ENCODE measurements at regions not wholly inside any gene's neighbourhood (a gene's known extent, or its start where the extent isn't known, plus 50 kb on each side); places are given as distances from the start of the nearest gene placed in this dataset.
"Not testable (repeated sequence)": the region's sequence is repeated elsewhere in the genome, so short reads cannot be mapped to it uniquely, and the experiment has no call there.

DNA sequence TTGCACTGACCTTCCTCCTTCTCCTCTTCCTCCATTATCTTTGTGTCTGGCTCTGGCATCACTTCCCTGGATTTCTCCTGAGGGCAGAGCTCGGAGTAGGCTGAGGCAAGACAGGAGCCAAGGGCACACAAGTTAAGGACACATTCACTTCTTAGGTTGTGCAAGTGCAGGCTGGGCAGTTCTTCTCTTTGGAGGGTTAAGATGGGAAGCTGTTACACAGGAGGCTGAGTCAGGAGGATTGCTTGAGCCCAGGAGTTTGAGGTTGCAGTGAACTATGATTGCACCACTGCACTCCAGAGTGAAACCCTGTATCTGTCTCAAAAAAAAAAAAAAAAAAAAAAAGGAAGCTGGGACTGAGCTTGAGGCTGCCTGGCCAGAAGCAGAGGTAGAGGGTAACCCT is 176.2 kb upstream of the ANKRD28 start:
- H3K36me3 Mint-ChIP-seq (ENCODE audit: insufficient read depth in 2 of 2), result no peaks in the 10 kb centered on the region
- DNase-seq, result no peak
- no peaks in the 10 kb centered on the region for H3K4me1 Mint-ChIP-seq (ENCODE audit: low read depth)
- no peak overlapping the region for H3K4me3 Mint-ChIP-seq
- H3K27ac Mint-ChIP-seq, result no peak overlapping the region
- H3K9me3 Mint-ChIP-seq, result peaks cover 0 to 1% of the 10 kb centered on the region in 2 donors
- no peak for ATAC-seq (replicated peaks in 1 of 2)
- H3K27me3 Mint-ChIP-seq (ENCODE audit: low read depth), result no peaks in the 10 kb centered on the region

DNA sequence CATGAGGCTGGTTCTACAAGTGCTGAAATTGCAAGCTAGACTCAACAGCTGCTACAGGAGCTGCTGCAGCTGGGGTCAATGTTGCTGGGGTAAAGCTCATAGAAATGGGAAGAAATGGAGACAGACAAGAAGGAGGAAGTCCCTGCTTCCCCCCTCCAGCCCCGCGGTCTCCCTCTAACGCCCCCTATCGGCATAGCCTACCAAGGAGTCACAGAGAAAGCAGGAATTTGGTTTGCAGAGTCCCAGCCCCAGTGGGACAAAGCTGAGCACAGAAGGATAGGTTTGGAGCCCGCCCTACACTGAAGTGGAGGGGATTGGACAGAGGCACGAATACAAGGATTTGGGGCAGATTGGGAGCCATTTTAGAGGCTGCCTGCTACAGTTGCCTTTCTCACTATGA is 176.9 kb upstream of the ANKRD28 start:
- Mint-ChIP-seq H3K36me3 (ENCODE audit: insufficient read depth in 2 of 2) (no peaks in the 10 kb centered on the region), H3K27ac (no peak overlapping the region), H3K4me1 (ENCODE audit: low read depth) (no peaks in the 10 kb centered on the region), H3K27me3 (ENCODE audit: low read depth) (no peaks in the 10 kb centered on the region), H3K4me3 (no peak overlapping the region), H3K9me3 (peaks cover 0 to 1% of the 10 kb centered on the region in 2 donors)
- peak in 1 of 2 donors; percentile 5 for DNase-seq
- no peak for ATAC-seq (replicated peaks in 1 of 2)

DNA sequence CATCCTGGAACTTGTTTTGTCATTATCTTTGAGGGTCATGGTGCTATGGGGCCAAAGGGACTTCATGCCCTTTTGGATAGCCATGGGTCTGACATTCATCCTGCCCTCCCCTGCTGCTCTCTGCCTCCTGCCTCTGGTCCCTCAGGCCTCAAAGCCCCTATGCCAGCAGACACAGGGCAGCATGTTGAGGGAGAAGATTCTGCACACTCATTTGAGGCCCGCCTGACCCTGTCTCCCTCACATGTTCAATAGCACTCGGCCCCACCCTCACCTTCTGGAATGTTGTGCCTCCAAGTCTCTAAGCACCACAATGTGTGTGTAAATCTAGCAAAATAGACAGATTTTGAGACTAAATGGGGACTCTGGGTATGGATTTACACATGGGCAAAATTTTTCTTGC is 178.7 kb upstream of the ANKRD28 start:
- Mint-ChIP-seq H3K27me3 (ENCODE audit: low read depth) (no peaks in the 10 kb centered on the region), H3K9me3 (no peaks in the 10 kb centered on the region), H3K36me3 (ENCODE audit: insufficient read depth in 2 of 2) (no peaks in the 10 kb centered on the region), H3K27ac (no peak overlapping the region), H3K4me1 (ENCODE audit: low read depth) (no peaks in the 10 kb centered on the region), H3K4me3 (no peak overlapping the region)
- ATAC-seq (replicated peaks in 1 of 2), result no peak
- DNase-seq, result no peak

DNA sequence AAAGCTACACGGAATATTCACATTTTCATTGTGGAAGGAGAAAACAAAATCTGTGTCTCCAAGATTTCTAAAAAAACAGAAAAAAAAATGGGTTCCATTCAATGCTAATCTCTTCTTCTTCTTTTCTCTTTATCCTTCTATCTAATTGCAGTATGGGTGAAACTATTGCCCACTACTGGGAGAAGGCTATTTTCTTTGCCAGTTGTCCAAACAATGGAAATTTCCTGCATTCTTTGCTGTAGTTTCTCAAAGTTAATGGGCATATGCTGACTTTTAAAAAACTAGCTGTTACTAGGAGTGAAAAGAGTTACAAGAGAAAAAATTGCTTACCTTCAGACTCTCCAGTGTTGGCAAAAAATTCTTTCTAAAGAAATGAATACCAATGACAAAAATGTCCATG is 179.3 kb upstream of the ANKRD28 start:
- H3K9me3 Mint-ChIP-seq, result no peaks in the 10 kb centered on the region
- no peaks in the 10 kb centered on the region for H3K4me1 Mint-ChIP-seq (ENCODE audit: low read depth)
- H3K27ac Mint-ChIP-seq, result no peak overlapping the region
- ATAC-seq (replicated peaks in 1 of 2) (no peak), DNase-seq (no peak)
- no peaks in the 10 kb centered on the region for H3K27me3 Mint-ChIP-seq (ENCODE audit: low read depth)
- H3K4me3 Mint-ChIP-seq, result no peak overlapping the region
- no peaks in the 10 kb centered on the region for H3K36me3 Mint-ChIP-seq (ENCODE audit: insufficient read depth in 2 of 2)

DNA sequence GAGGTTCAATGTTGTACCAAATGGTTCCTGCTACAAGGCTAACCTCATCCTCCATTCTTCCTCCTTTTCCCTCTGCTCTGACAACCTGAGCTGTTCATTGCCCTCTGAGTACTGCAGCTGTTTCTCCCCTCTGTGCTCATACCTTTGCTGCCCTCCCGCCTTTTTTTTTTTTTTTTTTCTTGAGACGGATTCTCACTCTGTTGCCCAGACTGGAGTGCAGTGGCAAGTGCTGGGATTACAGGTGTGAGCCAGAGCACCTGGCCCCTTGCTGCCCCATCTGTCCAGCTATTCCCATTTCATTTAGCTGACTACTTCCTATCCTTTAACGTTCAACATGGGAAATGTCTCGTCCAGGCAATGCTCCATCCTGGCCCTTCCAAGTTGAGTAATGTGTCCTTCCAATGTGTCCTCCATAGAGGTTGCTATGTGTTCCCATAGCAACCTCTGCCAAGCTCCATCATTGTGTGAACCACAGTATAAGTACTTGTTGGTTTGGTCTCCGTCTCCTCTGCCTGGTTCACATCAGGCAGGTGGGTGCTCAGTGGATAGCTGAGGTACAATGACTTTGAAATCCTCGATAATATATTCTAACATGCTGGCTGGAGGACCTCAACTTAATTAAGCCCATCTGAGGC is 179.9 kb upstream of the ANKRD28 start:
- no peaks in the 10 kb centered on the region for H3K36me3 Mint-ChIP-seq (ENCODE audit: insufficient read depth in 2 of 2)
- H3K9me3 Mint-ChIP-seq, result no peaks in the 10 kb centered on the region
- H3K4me1 Mint-ChIP-seq (ENCODE audit: low read depth), result no peaks in the 10 kb centered on the region
- no peaks in the 10 kb centered on the region for H3K27me3 Mint-ChIP-seq (ENCODE audit: low read depth)
- ATAC-seq (replicated peaks in 1 of 2) (no peak), DNase-seq (no peak)
- no peak overlapping the region for H3K27ac Mint-ChIP-seq
- no peak overlapping the region for H3K4me3 Mint-ChIP-seq

DNA sequence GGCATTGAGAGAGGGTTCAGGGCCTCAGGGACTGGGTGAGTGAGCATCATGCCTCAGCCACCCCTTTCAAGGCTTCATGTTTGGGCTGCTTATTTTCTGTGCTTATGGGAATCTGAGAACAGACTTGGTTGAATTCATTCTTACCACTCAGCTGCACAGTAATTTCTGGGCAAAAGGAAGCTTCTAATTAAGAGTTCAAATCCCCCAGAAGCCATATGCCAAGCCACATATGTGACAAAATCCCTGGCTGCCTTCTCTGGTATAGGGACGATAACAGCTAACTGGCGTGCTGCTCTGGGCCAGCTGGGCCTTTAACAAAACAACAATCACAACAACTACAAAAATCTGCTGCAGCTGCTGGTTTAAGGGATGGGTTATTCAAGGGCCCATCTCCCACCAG is 181.0 kb upstream of the ANKRD28 start:
- DNase-seq, result no peak
- no peaks in the 10 kb centered on the region for H3K36me3 Mint-ChIP-seq (ENCODE audit: insufficient read depth in 2 of 2)
- no peak overlapping the region for H3K27ac Mint-ChIP-seq
- H3K4me1 Mint-ChIP-seq (ENCODE audit: low read depth), result no peaks in the 10 kb centered on the region
- no peak for ATAC-seq (replicated peaks in 1 of 2)
- H3K4me3 Mint-ChIP-seq, result no peak overlapping the region
- H3K9me3 Mint-ChIP-seq, result no peaks in the 10 kb centered on the region
- H3K27me3 Mint-ChIP-seq (ENCODE audit: low read depth), result no peaks in the 10 kb centered on the region

DNA sequence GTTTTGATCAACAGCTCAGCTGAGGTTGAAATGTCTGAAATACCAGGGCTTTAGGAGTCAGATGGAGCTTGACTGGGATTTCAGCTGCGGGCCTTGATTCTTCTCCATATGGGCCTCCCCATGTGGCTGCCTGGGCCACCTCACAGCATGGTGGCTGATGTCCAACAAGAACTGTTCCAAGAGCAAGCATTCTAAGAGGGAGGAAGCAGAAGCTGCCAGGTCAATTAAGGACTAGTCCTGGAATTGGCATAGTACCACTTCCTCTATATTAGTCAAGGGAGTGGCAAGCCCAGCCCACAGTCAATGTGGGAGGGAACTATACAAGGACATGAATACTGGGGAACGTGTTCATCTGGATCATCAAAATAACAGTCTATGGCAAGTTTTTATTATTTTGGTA is 181.7 kb upstream of the ANKRD28 start:
- Mint-ChIP-seq H3K9me3 (no peaks in the 10 kb centered on the region), H3K27ac (no peak overlapping the region), H3K4me1 (ENCODE audit: low read depth) (no peaks in the 10 kb centered on the region), H3K4me3 (no peak overlapping the region), H3K27me3 (ENCODE audit: low read depth) (no peaks in the 10 kb centered on the region), H3K36me3 (ENCODE audit: insufficient read depth in 2 of 2) (no peaks in the 10 kb centered on the region)
- DNase-seq, result no peak
- ATAC-seq (replicated peaks in 1 of 2), result no peak

DNA sequence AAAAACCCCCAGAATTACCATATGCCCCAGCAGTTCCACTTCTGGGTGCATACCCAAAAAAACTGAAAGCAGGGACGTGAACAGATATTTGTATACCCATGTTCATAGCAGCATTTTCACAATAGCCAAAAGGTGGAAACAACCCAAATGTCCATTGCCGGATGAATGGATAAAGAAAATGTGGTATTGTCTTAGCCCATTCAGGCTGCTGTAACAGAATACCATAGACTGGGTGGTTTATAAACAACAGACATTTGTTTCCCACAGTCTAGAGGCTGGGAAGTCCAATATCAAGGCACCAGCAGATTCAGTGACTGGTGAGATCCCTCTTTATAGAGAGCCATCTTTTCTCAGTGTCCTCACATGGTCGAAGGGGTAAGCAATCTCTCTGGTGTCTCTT is 182.1 kb upstream of the ANKRD28 start:
- H3K36me3 Mint-ChIP-seq (ENCODE audit: insufficient read depth in 2 of 2), result no peaks in the 10 kb centered on the region
- no peaks in the 10 kb centered on the region for H3K9me3 Mint-ChIP-seq
- DNase-seq, result no peak
- H3K27me3 Mint-ChIP-seq (ENCODE audit: low read depth), result no peaks in the 10 kb centered on the region
- no peaks in the 10 kb centered on the region for H3K4me1 Mint-ChIP-seq (ENCODE audit: low read depth)
- H3K4me3 Mint-ChIP-seq, result no peak overlapping the region
- no peak overlapping the region for H3K27ac Mint-ChIP-seq
- no peak for ATAC-seq (replicated peaks in 1 of 2)

DNA sequence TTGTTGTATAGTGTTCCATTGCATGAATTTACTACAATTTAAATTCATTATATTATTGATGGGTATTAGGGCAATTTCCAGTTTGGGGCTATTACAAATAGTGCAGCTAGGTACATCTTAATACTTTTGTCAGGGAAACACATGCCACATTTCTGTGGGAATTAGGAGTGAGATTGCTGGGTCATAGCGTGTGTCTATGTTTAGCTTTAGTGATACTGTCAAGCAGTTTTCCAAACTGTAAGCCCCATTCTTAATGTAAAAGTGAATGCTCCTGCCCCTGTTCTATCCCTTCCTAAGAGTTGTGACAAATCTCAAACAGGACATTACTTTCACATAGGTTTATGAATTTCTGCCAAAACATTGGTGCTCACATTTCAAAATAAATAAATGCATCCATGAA is 184.5 kb upstream of the ANKRD28 start:
- Mint-ChIP-seq H3K36me3 (ENCODE audit: insufficient read depth in 2 of 2) (peaks cover 0 to 2% of the 10 kb centered on the region in 2 donors), H3K4me1 (ENCODE audit: low read depth) (no peaks in the 10 kb centered on the region), H3K27ac (no peak overlapping the region), H3K4me3 (no peak overlapping the region), H3K9me3 (peaks cover 4 to 5% of the 10 kb centered on the region in 2 donors), H3K27me3 (ENCODE audit: low read depth) (peaks cover 6% of the 10 kb centered on the region)
- no peak for ATAC-seq (replicated peaks in 1 of 2)
- DNase-seq, result no peak

DNA sequence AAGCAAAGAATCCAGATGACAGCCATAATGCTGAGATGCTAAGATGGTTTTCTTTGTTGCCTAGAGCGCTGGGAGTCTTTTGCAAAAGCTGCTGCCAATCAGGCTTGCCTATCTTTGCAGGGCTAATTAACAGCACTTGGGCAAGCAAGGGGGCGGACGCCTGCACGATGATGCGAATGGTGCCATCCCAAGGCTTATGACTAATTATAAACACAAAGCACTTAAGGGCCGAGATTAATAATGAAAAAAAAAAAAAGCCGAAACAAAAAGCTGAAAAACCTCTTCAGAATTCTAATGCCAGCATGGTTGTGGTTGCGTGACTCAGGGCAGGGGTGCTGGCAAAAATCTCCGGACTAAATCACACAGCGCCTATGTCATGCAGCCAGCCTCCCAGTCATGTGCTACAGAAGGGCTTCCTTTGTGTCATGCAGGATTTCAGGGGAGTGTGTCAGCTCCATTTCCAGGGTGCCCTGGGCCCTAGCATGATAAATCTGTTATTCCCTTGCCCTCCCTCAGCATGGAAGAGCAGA is 185.0 kb upstream of the ANKRD28 start:
- H3K27me3 Mint-ChIP-seq (ENCODE audit: low read depth), result peaks cover 9% of the 10 kb centered on the region
- H3K4me1 Mint-ChIP-seq (ENCODE audit: low read depth), result no peaks in the 10 kb centered on the region
- H3K27ac Mint-ChIP-seq, result no peak overlapping the region
- DNase-seq (no peak), ATAC-seq (replicated peaks in 1 of 2) (no peak)
- peaks cover 0 to 2% of the 10 kb centered on the region in 2 donors for H3K36me3 Mint-ChIP-seq (ENCODE audit: insufficient read depth in 2 of 2)
- H3K9me3 Mint-ChIP-seq, result peaks cover 4 to 7% of the 10 kb centered on the region in 2 donors
- no peak overlapping the region for H3K4me3 Mint-ChIP-seq

DNA sequence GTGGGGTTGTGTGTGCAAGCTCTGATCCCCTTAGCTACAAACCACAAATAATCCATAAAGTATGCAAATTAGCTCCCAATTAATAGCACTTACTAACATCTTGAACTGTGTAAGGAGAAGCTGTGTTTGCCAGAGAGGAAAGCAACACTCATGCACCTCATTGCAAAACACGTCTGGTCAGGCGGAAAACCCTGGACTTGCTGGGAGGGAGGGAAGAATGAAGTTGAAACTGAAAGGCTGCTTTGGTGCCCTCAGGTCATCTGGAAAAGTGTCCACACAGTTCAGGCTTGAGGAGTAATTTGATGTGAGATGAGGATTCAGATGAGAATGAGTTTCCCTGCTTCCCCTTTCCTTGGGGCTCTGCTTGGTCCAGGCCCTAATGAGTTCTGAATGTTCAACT is 185.5 kb upstream of the ANKRD28 start:
- Mint-ChIP-seq H3K9me3 (peaks cover 4 to 7% of the 10 kb centered on the region in 2 donors), H3K4me3 (no peak overlapping the region), H3K27ac (no peak overlapping the region), H3K4me1 (ENCODE audit: low read depth) (no peaks in the 10 kb centered on the region), H3K36me3 (ENCODE audit: insufficient read depth in 2 of 2) (peaks cover 0 to 2% of the 10 kb centered on the region in 2 donors), H3K27me3 (ENCODE audit: low read depth) (peaks cover 9% of the 10 kb centered on the region)
- ATAC-seq (replicated peaks in 1 of 2), result no peak
- no peak for DNase-seq

DNA sequence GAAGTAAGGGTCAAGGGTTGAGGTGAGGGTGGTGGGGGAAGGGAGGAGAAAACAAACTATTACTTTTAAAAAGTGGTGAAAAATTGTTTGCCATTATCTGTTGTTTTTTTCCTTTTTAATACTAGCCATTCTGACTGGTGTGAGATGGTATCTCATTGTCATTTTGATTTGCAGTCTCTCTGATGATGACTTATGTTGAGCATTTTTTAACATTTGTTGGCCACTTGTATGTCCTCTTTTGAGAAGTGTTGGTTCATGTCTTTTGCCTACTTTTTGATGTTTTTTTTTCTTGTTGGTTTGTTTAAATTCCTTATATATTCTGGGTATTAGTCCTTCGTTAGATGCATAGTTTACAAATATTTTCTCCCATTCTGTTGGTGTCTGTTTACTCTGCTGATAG is 185.9 kb upstream of the ANKRD28 start:
- peaks cover 6 to 10% of the 10 kb centered on the region in 2 donors for H3K9me3 Mint-ChIP-seq
- ATAC-seq (replicated peaks in 1 of 2), result no peak
- no peak overlapping the region for H3K4me3 Mint-ChIP-seq
- no peak for DNase-seq
- peaks cover 2 to 4% of the 10 kb centered on the region in 2 donors for H3K36me3 Mint-ChIP-seq (ENCODE audit: insufficient read depth in 2 of 2)
- no peaks in the 10 kb centered on the region for H3K4me1 Mint-ChIP-seq (ENCODE audit: low read depth)
- no peak overlapping the region for H3K27ac Mint-ChIP-seq
- peaks cover 9% of the 10 kb centered on the region for H3K27me3 Mint-ChIP-seq (ENCODE audit: low read depth)

DNA sequence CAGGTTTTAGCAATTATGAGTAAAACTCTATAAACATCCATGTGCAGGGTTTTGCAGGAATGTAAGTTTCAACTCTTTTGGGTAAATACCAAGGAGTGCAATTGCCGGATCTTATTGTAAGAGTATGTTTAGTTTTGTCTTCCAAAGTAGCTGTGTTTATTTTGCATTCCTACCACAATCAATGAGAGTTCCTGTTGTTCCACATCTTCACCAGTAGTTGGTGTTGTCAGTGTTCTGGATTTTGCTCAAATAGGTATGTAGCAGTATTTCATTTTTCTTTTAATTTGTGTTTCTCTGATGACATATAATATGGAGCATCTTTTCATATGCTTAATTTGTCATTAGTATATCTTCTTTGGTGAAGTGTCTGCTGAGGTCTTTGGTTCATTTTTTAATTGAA is 185.1 kb upstream of the GALNT15 start:
- Mint-ChIP-seq H3K9me3 (peaks cover 9 to 12% of the 10 kb centered on the region in 2 donors), H3K27me3 (ENCODE audit: low read depth) (peaks cover 9% of the 10 kb centered on the region), H3K4me1 (ENCODE audit: low read depth) (no peaks in the 10 kb centered on the region), H3K36me3 (ENCODE audit: insufficient read depth in 2 of 2) (peaks cover 5 to 9% of the 10 kb centered on the region in 2 donors), H3K4me3 (no peak overlapping the region), H3K27ac (no peak overlapping the region)
- ATAC-seq (replicated peaks in 1 of 2) (no peak), DNase-seq (no peak)

DNA sequence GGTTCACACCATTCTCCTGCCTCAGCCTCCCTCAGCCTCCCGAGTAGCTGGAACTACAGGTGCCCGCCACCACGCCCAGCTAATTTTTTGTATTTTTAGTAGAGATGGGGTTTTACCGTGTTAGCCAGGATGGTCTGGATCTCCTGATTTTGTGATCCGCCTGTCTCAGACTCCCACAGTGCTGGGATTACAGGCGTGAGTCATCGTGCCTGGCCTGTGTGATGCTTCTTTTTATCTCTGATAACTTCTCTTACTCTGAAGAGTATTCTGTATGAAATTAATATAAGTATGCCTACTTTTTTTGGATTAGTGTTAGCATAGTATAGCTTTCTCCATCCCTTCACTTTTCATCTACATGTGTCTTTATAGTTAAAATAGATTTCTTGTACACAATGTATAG is 180.8 kb upstream of the GALNT15 start:
- H3K27ac Mint-ChIP-seq; H3K27me3 Mint-ChIP-seq (ENCODE audit: low read depth); ATAC-seq (replicated peaks in 1 of 2); DNase-seq; H3K9me3 Mint-ChIP-seq; H3K4me1 Mint-ChIP-seq (ENCODE audit: low read depth); H3K4me3 Mint-ChIP-seq; H3K36me3 Mint-ChIP-seq (ENCODE audit: insufficient read depth in 2 of 2): not testable (repeated sequence)
